Colonic mucosa (tissue), 4 donors: ENCODE measurements at regions not wholly inside any gene's neighbourhood (a gene's known extent, or its start where the extent isn't known, plus 50 kb on each side); places are given as distances from the start of the nearest gene placed in this dataset.

ENCODE experiments used
- DNase-seq: peaks from one replicate; pipeline ENCODE4 v3.0.0-alpha.2; 2020
- H3K27ac ChIP-seq: fragments of 200-600 bp; one replicate; pipeline ENCODE4 v1.8.0; 2021
- H3K27me3 ChIP-seq: fragments of 200-600 bp; one replicate; pipeline ENCODE4 v1.8.0; 2021
- H3K36me3 ChIP-seq: fragments of 200-600 bp; one replicate; pipeline ENCODE4 v1.8.0; 2021
- H3K4me1 ChIP-seq: fragments of 200-600 bp; one replicate; pipeline ENCODE4 v1.8.0; 2021; ENCODE audit warnings: mild to moderate bottlenecking
- H3K4me3 ChIP-seq: fragments of 200-600 bp; one replicate; pipeline ENCODE4 v1.8.0; 2021
- H3K9ac ChIP-seq, 2 donors: one replicate each; pipeline ENCODE4 v1.7.0; 2013; ENCODE audit warnings: control low read depth in 2 of 2, low read depth in 2 of 2, low read length in 2 of 2
- H3K9me3 ChIP-seq: fragments of 200-600 bp; one replicate; pipeline ENCODE4 v1.8.0; 2021
- intact Hi-C: fragments of 100-400 bp; cut with DNase I; formaldehyde crosslinking; loops from one replicate; pipeline ENCODE4 v1.14.1; 2022
- TF ChIP-seq, protein P1 (sequence below): fragments of 200-600 bp; IDR thresholded peaks from one replicate; pipeline ENCODE4 v1.8.0; 2022; ENCODE audit warnings: antibody characterized with exemption, mild to moderate bottlenecking
- donor health status: healthy.
- donor health status: DM: no; HTN: no; CAD: no.
- donor health status: DM: no; HTN: no; CAD: no.

DNA sequence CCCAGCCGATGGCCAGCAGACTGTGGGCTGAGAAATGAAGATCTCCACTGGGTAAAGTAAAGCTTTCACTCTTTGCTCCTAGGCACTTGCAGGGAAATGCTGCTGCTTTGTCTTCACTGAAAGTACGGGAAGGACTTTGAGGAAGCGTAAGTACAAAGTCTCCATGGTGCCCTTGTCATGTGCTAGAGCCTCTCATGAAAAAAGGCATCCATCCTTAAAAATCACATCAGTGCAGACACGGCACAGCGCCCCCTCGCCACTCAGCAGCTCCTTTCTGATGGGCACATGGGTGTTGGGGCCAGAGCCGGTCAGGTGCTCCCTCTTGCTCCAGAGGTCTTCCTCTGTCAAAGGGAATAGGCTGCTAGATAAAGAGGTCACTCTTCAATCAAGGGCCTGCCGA lies 87.8 kb upstream of the CALM2 start:
- Histone ChIP-seq H3K9ac (no peak overlapping the region), H3K4me3 (no peak overlapping the region), H3K9me3 (no peaks in the 10 kb centered on the region), H3K4me1 (peaks cover 4% of the 10 kb centered on the region), H3K36me3 (no peaks in the 10 kb centered on the region), H3K27me3 (no peaks in the 10 kb centered on the region), H3K27ac (no peak overlapping the region)
- TF ChIP-seq, protein P1, sequence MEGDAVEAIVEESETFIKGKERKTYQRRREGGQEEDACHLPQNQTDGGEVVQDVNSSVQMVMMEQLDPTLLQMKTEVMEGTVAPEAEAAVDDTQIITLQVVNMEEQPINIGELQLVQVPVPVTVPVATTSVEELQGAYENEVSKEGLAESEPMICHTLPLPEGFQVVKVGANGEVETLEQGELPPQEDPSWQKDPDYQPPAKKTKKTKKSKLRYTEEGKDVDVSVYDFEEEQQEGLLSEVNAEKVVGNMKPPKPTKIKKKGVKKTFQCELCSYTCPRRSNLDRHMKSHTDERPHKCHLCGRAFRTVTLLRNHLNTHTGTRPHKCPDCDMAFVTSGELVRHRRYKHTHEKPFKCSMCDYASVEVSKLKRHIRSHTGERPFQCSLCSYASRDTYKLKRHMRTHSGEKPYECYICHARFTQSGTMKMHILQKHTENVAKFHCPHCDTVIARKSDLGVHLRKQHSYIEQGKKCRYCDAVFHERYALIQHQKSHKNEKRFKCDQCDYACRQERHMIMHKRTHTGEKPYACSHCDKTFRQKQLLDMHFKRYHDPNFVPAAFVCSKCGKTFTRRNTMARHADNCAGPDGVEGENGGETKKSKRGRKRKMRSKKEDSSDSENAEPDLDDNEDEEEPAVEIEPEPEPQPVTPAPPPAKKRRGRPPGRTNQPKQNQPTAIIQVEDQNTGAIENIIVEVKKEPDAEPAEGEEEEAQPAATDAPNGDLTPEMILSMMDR, result no peak
- intact Hi-C loops, result no loop called here
- DNase-seq, result no peak

DNA sequence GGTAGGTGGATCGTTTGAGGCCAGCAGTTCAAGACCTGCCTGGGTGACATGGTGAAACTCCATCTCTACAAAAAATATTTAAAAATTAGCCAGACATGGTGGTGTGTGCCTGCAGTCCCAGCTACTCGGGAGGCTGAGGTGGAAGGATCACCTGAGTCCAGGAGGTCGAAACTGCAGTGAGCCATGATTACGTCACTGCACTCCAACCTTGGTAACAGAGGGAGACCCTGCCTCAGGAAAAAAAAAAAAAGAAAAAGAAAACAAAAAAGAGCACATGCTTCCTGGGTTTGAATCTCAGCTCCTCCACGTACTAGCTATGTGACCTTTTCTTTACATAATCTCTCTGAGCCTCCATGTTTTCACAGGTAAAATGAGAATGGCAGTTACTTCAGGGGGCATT lies 86.3 kb upstream of the CALM2 start:
- Histone ChIP-seq H3K4me3 (no peak overlapping the region), H3K27ac (no peak overlapping the region), H3K36me3 (no peaks in the 10 kb centered on the region), H3K27me3 (no peaks in the 10 kb centered on the region), H3K4me1 (peaks cover 4% of the 10 kb centered on the region), H3K9ac (no peak overlapping the region), H3K9me3 (no peaks in the 10 kb centered on the region)
- no peak for DNase-seq
- TF ChIP-seq, protein P1, result no peak
- intact Hi-C loops, result no loop called here

DNA sequence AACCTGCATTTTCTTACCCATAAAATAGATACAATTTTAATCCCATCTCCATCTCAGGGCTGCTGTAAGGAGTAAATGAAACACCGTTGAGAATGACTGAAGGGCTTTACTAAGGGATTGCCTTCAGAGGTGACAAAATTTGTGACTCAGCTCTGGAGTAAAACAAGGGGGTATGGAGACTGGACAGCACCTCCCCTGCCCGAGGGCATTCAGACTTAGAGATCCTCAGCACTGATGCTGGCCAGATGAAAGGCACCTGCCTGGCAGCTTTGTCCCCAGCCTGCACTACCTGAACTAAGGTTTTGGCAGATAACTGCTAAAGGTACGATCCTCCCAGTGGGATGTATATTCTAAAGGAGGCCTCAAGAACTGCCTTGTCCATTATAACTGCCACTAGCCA lies 84.7 kb upstream of the CALM2 start:
- no peak for DNase-seq
- Histone ChIP-seq H3K27ac (no peak overlapping the region), H3K4me1 (no peaks in the 10 kb centered on the region), H3K27me3 (no peaks in the 10 kb centered on the region), H3K36me3 (no peaks in the 10 kb centered on the region), H3K4me3 (no peak overlapping the region), H3K9ac (no peak overlapping the region), H3K9me3 (no peaks in the 10 kb centered on the region)
- TF ChIP-seq, protein P1, result no peak
- intact Hi-C loops, result no loop called here

DNA sequence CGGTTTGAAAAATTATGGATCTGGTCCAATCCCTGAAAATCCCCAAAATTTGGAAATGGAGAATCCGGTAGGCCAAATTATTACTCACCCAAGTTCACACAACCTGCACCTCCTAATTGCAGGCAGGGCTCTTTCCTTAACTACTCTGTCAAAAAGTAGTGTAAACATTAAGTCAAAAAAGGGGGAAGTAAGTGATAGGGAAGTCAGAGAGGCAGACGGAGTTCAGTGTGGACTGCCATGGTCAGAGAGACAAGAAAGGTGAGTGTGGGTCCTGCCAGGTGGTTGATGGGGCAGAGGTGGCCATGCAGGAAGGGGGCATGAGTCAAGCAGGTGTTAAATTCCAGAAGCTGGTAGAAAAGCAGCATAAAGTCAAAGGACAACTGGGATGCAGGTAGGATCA lies 83.5 kb upstream of the CALM2 start:
- Histone ChIP-seq H3K9ac (no peak overlapping the region), H3K9me3 (no peaks in the 10 kb centered on the region), H3K27ac (no peak overlapping the region), H3K27me3 (no peaks in the 10 kb centered on the region), H3K4me3 (no peak overlapping the region), H3K36me3 (no peaks in the 10 kb centered on the region), H3K4me1 (no peaks in the 10 kb centered on the region)
- TF ChIP-seq, protein P1, result no peak
- no peak for DNase-seq
- intact Hi-C loops, result no loop called here

GRCh38 chr2:47257946-47258348 lies 81.6 kb upstream of the CALM2 start:
- DNase-seq, result no peak
- Histone ChIP-seq H3K4me1 (no peaks in the 10 kb centered on the region), H3K27ac (no peak overlapping the region), H3K9me3 (no peaks in the 10 kb centered on the region), H3K36me3 (no peaks in the 10 kb centered on the region), H3K27me3 (no peaks in the 10 kb centered on the region), H3K9ac (no peak overlapping the region), H3K4me3 (no peak overlapping the region)
- intact Hi-C loops, result no loop called here
- TF ChIP-seq, protein P1, result no peak
